ENCODE measurements at regions not wholly inside any gene's neighbourhood (a gene's known extent, or its start where the extent isn't known, plus 50 kb on each side); places are given as distances from the start of the nearest gene placed in this dataset.
A peak's percentile ranks its signal among the peaks of the same experiment; 100 is the strongest.
"Not testable (repeated sequence)": the region's sequence is repeated elsewhere in the genome, so short reads cannot be mapped to it uniquely, and the experiment has no call there.

DNA sequence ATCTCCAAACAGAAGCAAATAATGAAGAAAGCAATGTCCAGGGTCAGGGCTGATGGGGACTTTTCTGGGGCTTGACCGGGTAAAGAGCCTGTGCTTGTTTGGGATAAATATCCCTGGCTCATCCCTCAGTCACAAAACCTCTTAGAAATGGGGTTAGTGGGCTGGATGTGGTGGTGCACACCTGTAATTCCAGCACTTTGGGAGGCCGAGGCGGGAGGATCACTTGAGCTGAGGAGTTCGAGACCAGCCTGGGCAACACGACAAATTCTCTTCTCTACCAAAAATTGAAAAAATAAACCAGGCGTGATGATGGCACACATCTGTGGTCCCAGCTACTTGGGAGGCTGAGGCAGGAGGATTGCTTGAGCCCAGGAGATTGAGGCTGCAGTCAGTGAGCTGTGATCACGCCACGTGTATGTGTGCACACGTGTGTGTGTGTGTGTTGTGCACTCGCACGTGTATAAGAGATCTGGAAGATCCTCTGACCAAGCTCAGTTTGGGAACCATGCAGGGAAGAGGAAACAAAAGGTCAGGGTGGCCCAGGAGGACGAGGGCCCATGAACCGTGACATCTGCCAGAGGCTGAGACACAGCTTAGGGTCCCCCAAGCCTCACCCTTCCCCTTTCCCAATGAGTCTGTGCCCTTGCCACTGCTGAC lies 258.6 kb downstream of the TEX36 start:
- no peak for ATAC-seq
- Mint-ChIP-seq H3K4me3 (no peak overlapping the region), H3K9me3 (peaks cover 0 to 4% (median 1%) of the 10 kb centered on the region in 9 donors), H3K27me3 (peaks cover 0 to 10% (median 2%) of the 10 kb centered on the region in 5 donors), H3K36me3 (no peaks in the 10 kb centered on the region), H3K4me1 (no peaks in the 10 kb centered on the region), H3K27ac (no peak overlapping the region)
- DNase-seq, result no peak
- POLR2A ChIA-PET, result no interaction called here

DNA sequence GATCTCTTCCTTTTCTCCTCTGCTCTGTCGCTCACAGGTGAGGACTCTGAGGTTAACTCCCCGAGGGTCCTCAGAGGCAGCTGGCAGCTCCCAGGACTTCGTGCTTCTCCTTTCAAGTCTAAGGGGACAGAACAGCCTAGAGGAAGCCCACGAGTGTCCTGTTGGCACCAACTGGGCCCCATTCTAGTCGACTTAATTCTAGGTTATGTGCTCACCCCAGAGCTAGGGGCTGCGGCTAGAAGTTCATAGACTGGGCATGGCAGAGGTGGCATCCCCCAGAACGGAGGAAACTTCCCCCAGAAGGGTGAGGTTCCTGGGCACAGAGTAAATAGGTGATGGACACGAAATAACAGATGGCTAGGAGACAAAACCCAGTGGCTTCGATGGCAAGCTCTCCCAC lies 259.4 kb downstream of the TEX36 start:
- ATAC-seq (no peak), DNase-seq (no peak)
- POLR2A ChIA-PET, result no interaction called here
- Mint-ChIP-seq H3K27ac (no peak overlapping the region), H3K9me3 (peaks cover 0 to 12% (median 4%) of the 10 kb centered on the region in 9 donors), H3K4me1 (no peaks in the 10 kb centered on the region), H3K27me3 (peaks cover 0 to 10% (median 2%) of the 10 kb centered on the region in 5 donors), H3K4me3 (no peak overlapping the region), H3K36me3 (no peaks in the 10 kb centered on the region)

DNA sequence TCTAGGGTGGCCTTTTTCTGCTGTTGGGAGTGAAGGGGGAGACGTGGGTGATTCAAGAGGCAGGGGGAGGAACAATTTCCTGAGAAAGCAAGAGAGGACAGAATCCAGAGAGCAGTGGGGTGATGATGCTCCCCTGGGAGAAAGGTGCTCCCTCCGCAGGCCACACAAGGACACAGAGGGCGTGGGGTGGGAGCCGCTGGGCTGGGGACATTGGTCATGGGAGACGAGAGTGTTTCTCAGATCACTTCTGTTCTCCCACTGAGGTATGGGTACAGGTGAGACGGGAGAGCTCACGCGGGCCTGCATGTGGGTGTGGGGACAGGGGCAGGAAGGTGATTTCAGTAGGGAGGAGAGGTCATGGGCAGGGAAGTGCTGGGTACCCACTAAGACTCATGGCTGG lies 259.5 kb upstream of the CTBP2 start:
- no peak for ATAC-seq
- POLR2A ChIA-PET, result no interaction called here
- H3K4me1 Mint-ChIP-seq, result no peaks in the 10 kb centered on the region
- no peak overlapping the region for H3K4me3 Mint-ChIP-seq
- peak overlapping the region in 1 of 10 donors; percentile 65 for H3K27ac Mint-ChIP-seq
- no peaks in the 10 kb centered on the region for H3K36me3 Mint-ChIP-seq
- peaks cover 0 to 6% (median 3%) of the 10 kb centered on the region in 5 donors for H3K27me3 Mint-ChIP-seq
- DNase-seq, result no peak
- H3K9me3 Mint-ChIP-seq, result peaks cover 1 to 20% (median 4%) of the 10 kb centered on the region in 9 donors

DNA sequence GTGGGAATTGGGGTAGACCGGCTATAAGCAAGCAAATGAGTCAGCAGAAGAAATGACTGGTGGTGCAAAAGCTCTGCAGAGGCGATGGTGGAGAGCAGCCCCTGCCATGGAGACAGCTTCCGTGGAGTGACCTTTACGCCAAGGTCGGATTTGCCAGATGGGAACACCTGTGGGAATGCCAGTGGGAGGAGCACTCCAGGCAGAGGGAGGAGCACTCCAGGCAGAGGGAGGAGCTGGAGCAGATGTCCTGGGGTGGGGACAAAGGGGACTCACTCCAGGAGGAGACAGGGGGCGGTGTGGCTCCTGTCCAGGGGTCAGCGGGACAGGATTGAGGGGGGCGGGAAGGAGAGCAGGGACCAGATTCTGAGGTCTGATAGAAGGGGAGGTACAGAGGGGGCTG lies 258.8 kb upstream of the CTBP2 start:
- DNase-seq (no peak), ATAC-seq (no peak)
- Mint-ChIP-seq H3K27ac (no peak overlapping the region), H3K4me3 (no peak overlapping the region), H3K27me3 (peaks cover 0 to 6% (median 3%) of the 10 kb centered on the region in 5 donors), H3K4me1 (no peaks in the 10 kb centered on the region), H3K9me3 (peaks cover 1 to 20% (median 4%) of the 10 kb centered on the region in 9 donors), H3K36me3 (no peaks in the 10 kb centered on the region)
- POLR2A ChIA-PET, result no interaction called here

DNA sequence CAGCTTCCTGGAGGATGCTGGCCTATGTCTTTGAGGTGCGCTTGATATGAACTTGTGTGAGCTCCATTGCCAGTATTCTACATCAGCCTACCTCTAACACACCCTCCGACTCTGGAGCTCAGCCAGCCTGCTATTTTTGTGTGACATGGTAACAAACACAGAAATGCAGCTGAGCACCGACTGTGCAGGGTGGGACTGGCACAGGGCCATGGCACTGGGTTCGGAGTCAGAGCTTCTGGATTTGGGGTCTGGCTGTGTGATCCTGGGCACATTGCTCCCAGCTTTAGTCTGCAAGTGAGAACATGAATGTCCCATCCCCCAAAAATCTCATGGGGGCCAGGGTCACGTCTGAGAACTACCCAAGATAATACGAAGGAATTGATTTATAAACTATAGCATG lies 257.2 kb upstream of the CTBP2 start:
- Mint-ChIP-seq H3K4me1 (no peaks in the 10 kb centered on the region), H3K4me3 (no peak overlapping the region), H3K9me3 (peaks cover 1 to 20% (median 4%) of the 10 kb centered on the region in 9 donors), H3K27me3 (peaks cover 0 to 6% (median 2%) of the 10 kb centered on the region in 5 donors), H3K27ac (no peak overlapping the region), H3K36me3 (no peaks in the 10 kb centered on the region)
- no peak for ATAC-seq
- no peak for DNase-seq
- POLR2A ChIA-PET, result no interaction called here

DNA sequence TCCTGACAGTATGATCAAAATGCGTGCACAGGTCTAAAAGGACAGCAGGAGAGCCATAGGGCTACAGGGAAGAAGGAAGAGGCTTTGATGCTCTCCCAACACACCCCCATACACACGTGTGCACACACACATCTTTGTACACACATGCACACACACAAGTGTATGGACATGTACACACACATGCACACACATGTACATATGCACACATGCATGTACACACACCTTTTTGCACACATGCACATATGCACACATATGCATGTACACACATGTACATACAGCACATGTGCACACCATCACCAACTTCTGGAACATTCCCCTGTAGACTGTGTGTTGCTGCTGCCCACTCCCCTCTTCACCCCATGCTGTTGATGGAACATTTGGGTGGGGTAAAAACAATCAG lies 255.6 kb upstream of the CTBP2 start:
- Mint-ChIP-seq H3K27me3 (peaks cover 0 to 6% (median 3%) of the 10 kb centered on the region in 5 donors), H3K4me3 (no peak overlapping the region), H3K27ac (no peak overlapping the region), H3K36me3 (no peaks in the 10 kb centered on the region), H3K9me3 (peaks cover 2 to 20% (median 4%) of the 10 kb centered on the region in 9 donors), H3K4me1 (no peaks in the 10 kb centered on the region)
- DNase-seq (no peak), ATAC-seq (no peak)
- POLR2A ChIA-PET, result no interaction called here

DNA sequence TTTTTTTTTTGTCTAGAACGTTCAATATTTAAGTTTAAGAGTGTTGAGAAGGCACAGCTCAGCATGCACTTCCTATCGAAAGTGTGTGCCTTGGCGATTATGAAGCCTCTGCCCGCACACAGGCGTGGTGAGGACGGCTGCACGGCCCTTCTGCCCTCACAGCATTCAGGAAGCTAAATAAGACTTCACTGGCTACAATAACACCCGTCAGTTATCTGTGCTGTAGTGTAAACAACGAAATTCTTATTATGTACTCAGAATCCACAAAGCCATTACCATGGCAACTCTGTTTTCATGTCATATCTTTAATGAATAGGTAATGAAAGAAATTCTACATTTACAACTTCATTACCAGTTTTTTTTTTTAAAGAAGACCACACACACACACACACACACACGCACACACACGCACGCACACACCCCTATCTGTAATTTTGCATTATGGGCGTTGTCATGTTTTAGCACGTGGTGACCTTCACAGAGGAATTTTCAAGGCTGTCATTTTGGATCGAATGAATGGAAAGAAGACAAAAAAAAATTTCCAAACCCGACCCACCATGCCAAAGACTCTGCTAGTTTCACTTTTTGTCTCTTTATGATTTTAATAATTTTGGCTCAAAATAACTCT lies 254.8 kb upstream of the CTBP2 start:
- POLR2A ChIA-PET, result no interaction called here
- no peak overlapping the region for H3K4me3 Mint-ChIP-seq

DNA sequence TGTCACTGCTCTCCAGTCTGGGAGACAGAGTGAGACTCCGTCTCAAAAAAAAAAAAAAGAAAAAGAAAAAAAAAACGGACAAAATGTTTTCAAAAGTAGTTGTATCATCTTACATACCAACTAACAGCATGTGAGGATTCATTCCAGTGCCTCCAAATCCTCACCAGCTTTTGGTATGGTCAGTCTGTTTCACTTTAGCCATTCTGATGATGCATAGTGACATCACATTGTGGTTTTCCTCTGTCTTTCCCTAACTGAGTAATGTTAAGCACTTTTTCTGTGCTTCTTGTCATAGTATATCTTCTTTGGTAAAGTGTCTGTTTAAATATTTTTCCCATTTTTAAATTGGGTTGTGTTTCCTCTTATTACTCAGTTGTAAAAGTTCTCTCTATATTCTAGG lies 251.4 kb upstream of the CTBP2 start:
- no peaks in the 10 kb centered on the region for H3K36me3 Mint-ChIP-seq
- peaks cover 0 to 6% (median 2%) of the 10 kb centered on the region in 9 donors for H3K9me3 Mint-ChIP-seq
- DNase-seq (no peak), ATAC-seq (no peak)
- POLR2A ChIA-PET, result no interaction called here
- no peaks in the 10 kb centered on the region for H3K4me1 Mint-ChIP-seq
- no peak overlapping the region for H3K27ac Mint-ChIP-seq
- no peak overlapping the region for H3K4me3 Mint-ChIP-seq
- H3K27me3 Mint-ChIP-seq, result peaks cover 0 to 20% (median 5%) of the 10 kb centered on the region in 5 donors

More for the DNA sequence above, 254.8 kb upstream of the CTBP2 start:
- H3K27ac Mint-ChIP-seq, result peak overlapping the region in 1 of 10 donors; percentile 76
- H3K4me1 Mint-ChIP-seq, result no peaks in the 10 kb centered on the region
- DNase-seq (no peak), ATAC-seq (no peak)
- H3K9me3 Mint-ChIP-seq, result peaks cover 2 to 20% (median 4%) of the 10 kb centered on the region in 9 donors
- peaks cover 0 to 6% (median 3%) of the 10 kb centered on the region in 5 donors for H3K27me3 Mint-ChIP-seq
- H3K36me3 Mint-ChIP-seq, result no peaks in the 10 kb centered on the region

DNA sequence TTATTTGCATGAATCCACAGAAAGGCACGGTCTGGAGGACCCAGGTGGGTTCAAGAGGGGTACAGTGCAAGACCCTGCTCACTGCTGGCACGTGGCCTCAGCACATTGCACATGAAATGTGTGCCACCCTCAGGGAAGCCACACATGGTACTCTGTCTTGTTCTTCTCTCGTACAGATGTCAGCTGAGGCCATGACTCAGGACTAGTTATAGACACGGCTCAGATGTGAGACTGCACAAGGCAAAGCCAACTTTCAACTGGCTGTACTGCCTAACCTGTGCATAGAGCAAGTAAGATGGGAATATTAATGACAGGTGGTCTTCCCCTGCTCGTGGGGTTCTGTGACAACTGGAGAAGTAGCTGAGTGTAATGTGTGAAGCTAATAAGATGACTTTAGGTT lies 249.4 kb upstream of the CTBP2 start:
- POLR2A ChIA-PET, result no interaction called here
- Mint-ChIP-seq H3K4me3 (no peak overlapping the region), H3K4me1 (no peaks in the 10 kb centered on the region), H3K27ac (no peak overlapping the region), H3K36me3 (no peaks in the 10 kb centered on the region), H3K9me3 (peaks cover 2 to 16% (median 8%) of the 10 kb centered on the region in 9 donors), H3K27me3 (peaks cover 3 to 23% (median 10%) of the 10 kb centered on the region in 5 donors)
- ATAC-seq, result no peak
- DNase-seq, result no peak

DNA sequence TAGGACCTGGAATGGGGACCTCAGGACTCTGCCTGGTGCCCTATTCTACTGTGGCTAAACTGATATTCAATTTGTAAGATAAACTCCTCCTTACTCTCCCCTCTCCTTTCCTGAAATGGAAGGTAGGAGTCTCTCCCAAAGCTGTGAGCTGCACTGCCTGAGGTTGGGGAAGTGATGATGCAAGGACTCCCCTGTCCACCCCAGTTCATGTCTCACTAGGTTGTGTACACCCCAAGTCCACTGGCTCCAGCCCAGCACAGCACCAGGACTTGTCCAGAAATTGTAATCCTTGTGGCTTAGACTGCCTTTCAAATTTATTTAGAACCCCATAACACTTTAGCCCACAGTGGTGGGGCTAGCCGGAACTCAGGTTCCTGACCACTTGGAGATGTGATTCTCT lies 247.2 kb upstream of the CTBP2 start:
- Mint-ChIP-seq H3K4me1 (no peaks in the 10 kb centered on the region), H3K9me3 (peaks cover 2 to 32% (median 10%) of the 10 kb centered on the region in 9 donors), H3K36me3 (no peaks in the 10 kb centered on the region), H3K4me3 (no peak overlapping the region), H3K27me3 (peaks cover 3 to 23% (median 10%) of the 10 kb centered on the region in 5 donors), H3K27ac (no peak overlapping the region)
- POLR2A ChIA-PET, result no interaction called here
- no peak for ATAC-seq
- DNase-seq, result no peak

DNA sequence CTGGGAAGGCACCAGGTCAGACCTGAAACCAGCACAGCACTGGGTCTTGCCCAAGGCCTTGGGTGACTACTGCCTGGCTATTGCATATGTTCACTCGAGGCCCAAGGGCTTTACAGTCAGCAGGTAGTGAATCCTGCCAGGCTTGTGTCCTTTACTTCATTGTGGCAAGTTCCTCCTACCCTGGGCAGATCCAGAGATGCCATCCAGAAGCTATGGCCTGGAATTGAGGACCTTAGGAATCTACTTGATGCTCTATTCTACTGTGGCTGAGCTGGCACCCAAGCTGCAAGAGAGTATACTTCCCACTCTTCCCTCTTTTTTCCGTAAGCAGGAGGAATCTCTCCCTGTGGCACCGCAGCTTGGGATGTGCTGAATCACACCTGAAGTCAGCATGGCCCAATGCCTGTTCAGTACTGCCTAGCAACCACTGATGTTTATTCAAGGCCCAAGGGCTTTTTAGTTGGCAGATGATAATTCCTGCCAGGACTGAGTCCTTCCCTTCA lies 246.7 kb upstream of the CTBP2 start:
- no peaks in the 10 kb centered on the region for H3K4me1 Mint-ChIP-seq
- peaks cover 3 to 23% (median 10%) of the 10 kb centered on the region in 5 donors for H3K27me3 Mint-ChIP-seq
- peaks cover 2 to 35% (median 10%) of the 10 kb centered on the region in 9 donors for H3K9me3 Mint-ChIP-seq
- H3K36me3 Mint-ChIP-seq, result no peaks in the 10 kb centered on the region
- H3K27ac Mint-ChIP-seq, result no peak overlapping the region
- ATAC-seq (no peak), DNase-seq (no peak)
- H3K4me3 Mint-ChIP-seq, result no peak overlapping the region
- POLR2A ChIA-PET, result no interaction called here

DNA sequence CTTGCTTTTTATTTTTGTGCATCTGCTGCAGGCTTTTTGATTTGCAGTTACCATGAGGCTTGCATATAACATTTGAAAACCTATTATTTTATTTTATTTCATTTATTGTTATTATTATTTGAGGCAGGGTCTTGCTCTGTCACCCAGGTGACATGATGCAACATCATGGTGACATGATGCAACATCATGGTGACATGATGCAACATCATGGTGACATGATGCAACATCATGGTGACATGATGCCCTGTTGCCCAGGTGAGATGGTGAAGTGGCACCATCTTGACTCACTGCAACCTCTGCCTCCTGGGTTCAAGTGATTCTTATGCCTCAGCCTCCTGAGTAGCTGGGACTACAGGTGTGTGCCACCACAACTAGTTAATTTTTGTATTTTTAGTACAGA lies 244.5 kb upstream of the CTBP2 start:
- peaks cover 0 to 35% (median 10%) of the 10 kb centered on the region in 9 donors for H3K9me3 Mint-ChIP-seq
- POLR2A ChIA-PET, result not testable (repeated sequence)
- H3K27me3 Mint-ChIP-seq, result peaks cover 0 to 34% (median 10%) of the 10 kb centered on the region in 5 donors

DNA sequence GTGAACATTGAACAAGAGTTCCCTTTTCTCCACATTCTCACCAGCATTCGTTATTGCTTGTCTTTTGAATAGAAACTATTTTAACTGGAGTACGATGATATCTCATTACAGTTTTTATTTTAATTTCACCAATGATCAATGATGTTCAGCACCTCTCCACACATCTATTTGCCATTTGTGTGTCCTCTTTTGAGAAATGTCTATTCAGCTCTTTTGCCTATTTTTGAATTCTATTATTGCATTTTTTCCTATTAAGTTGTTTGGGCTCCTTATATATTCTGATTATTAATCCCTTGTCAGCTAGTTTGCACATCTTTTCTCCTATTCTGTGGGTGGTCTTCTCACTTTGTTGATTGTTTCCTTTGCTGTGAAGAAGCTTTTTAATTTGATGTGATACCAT lies 241.1 kb upstream of the CTBP2 start:
- H3K4me1 Mint-ChIP-seq, result no peaks in the 10 kb centered on the region
- POLR2A ChIA-PET, result no interaction called here
- H3K27me3 Mint-ChIP-seq, result peaks cover 0 to 17% (median 5%) of the 10 kb centered on the region in 5 donors
- peaks cover 0 to 26% (median 8%) of the 10 kb centered on the region in 9 donors for H3K9me3 Mint-ChIP-seq
- DNase-seq (no peak), ATAC-seq (no peak)
- no peak overlapping the region for H3K27ac Mint-ChIP-seq
- no peak overlapping the region for H3K4me3 Mint-ChIP-seq
- H3K36me3 Mint-ChIP-seq, result no peaks in the 10 kb centered on the region

More for the DNA sequence above, 244.5 kb upstream of the CTBP2 start:
- not testable (repeated sequence) for H3K4me1 Mint-ChIP-seq, DNase-seq, H3K27ac Mint-ChIP-seq, H3K36me3 Mint-ChIP-seq, ATAC-seq, H3K4me3 Mint-ChIP-seq

All from naive thymus-derived CD8-positive, alpha-beta T cell (primary cell).